ENCODE measurements at regions not wholly inside any gene's neighbourhood (a gene's known extent, or its start where the extent isn't known, plus 50 kb on each side); places are given as distances from the start of the nearest gene placed in this dataset.
A peak's percentile ranks its signal among the peaks of the same experiment; 100 is the strongest.

- intact Hi-C loops (cut with DNase I) = no loop called here
- FAIRE-seq = no peak
Measured at GRCh38 chr10:55200020-55200419, 399.0 kb upstream of the PCDH15 start.

GRCh38 chr10:55191236-55191860, 390.3 kb upstream of the PCDH15 start:
- DNase-seq = no peak
- Histone ChIP-seq H3K9me3 (ENCODE audit: control insufficient read depth in 2 of 3, insufficient read depth in 1 of 3, low read length in 3 of 3) (no peaks in the 10 kb centered on the region), H3K27me3 (ENCODE audit: control insufficient read depth, insufficient read depth, low read length) (no peaks in the 10 kb centered on the region), H3K4me3 (ENCODE audit: low read length in 3 of 3) (no peak overlapping the region), H3K36me3 (ENCODE audit: control insufficient read depth in 2 of 3, insufficient read depth in 3 of 3, low read length in 3 of 3) (no peaks in the 10 kb centered on the region), H3K9ac (ENCODE audit: low read length in 3 of 3) (no peak overlapping the region), H3K27ac (ENCODE audit: low read depth in 2 of 2, low read length in 2 of 2) (no peak overlapping the region), H3K4me1 (ENCODE audit: control insufficient read depth in 2 of 3, insufficient read depth in 2 of 3, low read depth in 1 of 3, low read length in 3 of 3) (no peaks in the 10 kb centered on the region)
- FAIRE-seq = no peak
- TF ChIP-seq CTCF (IDR thresholded peaks at IDR 0.05; ENCODE audit: borderline replicate concordance, extremely low read depth, insufficient read depth) = no peak
- intact Hi-C loops (cut with DNase I) = no loop called here

More at GRCh38 chr10:55200020-55200419, 399.0 kb upstream of the PCDH15 start:
- no peak for TF ChIP-seq CTCF (IDR thresholded peaks at IDR 0.05; ENCODE audit: borderline replicate concordance, extremely low read depth, insufficient read depth)
- no peak for DNase-seq
- no peak overlapping the region for H3K27ac ChIP-seq (ENCODE audit: low read depth in 2 of 2, low read length in 2 of 2)
- H3K9me3 ChIP-seq (ENCODE audit: control insufficient read depth in 2 of 3, insufficient read depth in 1 of 3, low read length in 3 of 3) = no peaks in the 10 kb centered on the region
- no peaks in the 10 kb centered on the region for H3K4me1 ChIP-seq (ENCODE audit: control insufficient read depth in 2 of 3, insufficient read depth in 2 of 3, low read depth in 1 of 3, low read length in 3 of 3)
- no peaks in the 10 kb centered on the region for H3K27me3 ChIP-seq (ENCODE audit: control insufficient read depth, insufficient read depth, low read length)
- H3K4me3 ChIP-seq (ENCODE audit: low read length in 3 of 3) = no peak overlapping the region
- no peak overlapping the region for H3K9ac ChIP-seq (ENCODE audit: low read length in 3 of 3)
- no peaks in the 10 kb centered on the region for H3K36me3 ChIP-seq (ENCODE audit: control insufficient read depth in 2 of 3, insufficient read depth in 3 of 3, low read length in 3 of 3)

- H3K4me1 ChIP-seq (ENCODE audit: control insufficient read depth in 2 of 3, insufficient read depth in 2 of 3, low read depth in 1 of 3, low read length in 3 of 3) = no peaks in the 10 kb centered on the region
- no peaks in the 10 kb centered on the region for H3K9me3 ChIP-seq (ENCODE audit: control insufficient read depth in 2 of 3, insufficient read depth in 1 of 3, low read length in 3 of 3)
- intact Hi-C loops (cut with DNase I) = no loop called here
- DNase-seq (peak in 1 of 5 donors; percentile 1), FAIRE-seq (no peak)
- H3K36me3 ChIP-seq (ENCODE audit: control insufficient read depth in 2 of 3, insufficient read depth in 3 of 3, low read length in 3 of 3) = no peaks in the 10 kb centered on the region
- TF ChIP-seq CTCF (IDR thresholded peaks at IDR 0.05; ENCODE audit: borderline replicate concordance, extremely low read depth, insufficient read depth) = no peak
- no peak overlapping the region for H3K9ac ChIP-seq (ENCODE audit: low read length in 3 of 3)
- H3K27ac ChIP-seq (ENCODE audit: low read depth in 2 of 2, low read length in 2 of 2) = no peak overlapping the region
- no peaks in the 10 kb centered on the region for H3K27me3 ChIP-seq (ENCODE audit: control insufficient read depth, insufficient read depth, low read length)
- H3K4me3 ChIP-seq (ENCODE audit: low read length in 3 of 3) = no peak overlapping the region
Measured at GRCh38 chr10:55183993-55184392, 383.0 kb upstream of the PCDH15 start.

GRCh38 chr10:55180357-55180756, 379.3 kb upstream of the PCDH15 start:
- Histone ChIP-seq H3K27ac (ENCODE audit: low read depth in 2 of 2, low read length in 2 of 2) (no peak overlapping the region), H3K9me3 (ENCODE audit: control insufficient read depth in 2 of 3, insufficient read depth in 1 of 3, low read length in 3 of 3) (no peaks in the 10 kb centered on the region), H3K36me3 (ENCODE audit: control insufficient read depth in 2 of 3, insufficient read depth in 3 of 3, low read length in 3 of 3) (no peaks in the 10 kb centered on the region), H3K9ac (ENCODE audit: low read length in 3 of 3) (no peak overlapping the region), H3K4me1 (ENCODE audit: control insufficient read depth in 2 of 3, insufficient read depth in 2 of 3, low read depth in 1 of 3, low read length in 3 of 3) (no peaks in the 10 kb centered on the region), H3K27me3 (ENCODE audit: control insufficient read depth, insufficient read depth, low read length) (no peaks in the 10 kb centered on the region), H3K4me3 (ENCODE audit: low read length in 3 of 3) (no peak overlapping the region)
- no peak for DNase-seq
- intact Hi-C loops (cut with DNase I) = no loop called here
- no peak for FAIRE-seq
- TF ChIP-seq CTCF (IDR thresholded peaks at IDR 0.05; ENCODE audit: borderline replicate concordance, extremely low read depth, insufficient read depth) = no peak

All from kidney (tissue), 13 donors.